H1 (cell line): ENCODE measurements at regions not wholly inside any gene's neighbourhood (a gene's known extent, or its start where the extent isn't known, plus 50 kb on each side); places are given as distances from the start of the nearest gene placed in this dataset.
"Not testable (repeated sequence)": the region's sequence is repeated elsewhere in the genome, so short reads cannot be mapped to it uniquely, and the experiment has no call there.

Experiments used
- EGR1 ChIP-seq: IDR thresholded peaks from 2 replicates; pipeline ENCODE4 v1.6.1; 2011; ENCODE audit warnings: low read depth, low read length, borderline replicate concordance
- EP300 ChIP-seq, 2 experiments: IDR thresholded peaks; 1 replicate in 1 of 2; 2 replicates in 1 of 2; pipeline ENCODE4 v1.6.1; 2011 to 2012; ENCODE audit warnings: low read depth in 2 of 2, low read length in 2 of 2, mild to moderate bottlenecking in 2 of 2, borderline replicate concordance in 1 of 2, inconsistent platforms in 1 of 2, moderate library complexity in 1 of 2
- FOSL1 ChIP-seq: IDR thresholded peaks from 2 replicates; pipeline ENCODE4 v1.6.1; 2011; ENCODE audit warnings: mild to moderate bottlenecking, low read depth, low read length, moderate library complexity; ENCODE audit not compliant: insufficient read depth
- KDM1A ChIP-seq: fragments of 200-600, 300-600 bp; sonication (generic); IDR thresholded peaks from 2 replicates; pipeline ENCODE4 v1.7.1; 2016; ENCODE audit warnings: mild to moderate bottlenecking, low read length, borderline replicate concordance
- POLR2A ChIP-seq, 2 experiments: IDR thresholded peaks; 1 replicate in 1 of 2; 2 replicates in 1 of 2; pipeline ENCODE4 v1.6.1; 2011; ENCODE audit warnings: low read depth in 2 of 2, low read length in 2 of 2, mild to moderate bottlenecking in 2 of 2; ENCODE audit errors: control extremely low read depth in 1 of 2
- RNF2 ChIP-seq: fragments of 200-900, 300-1000 bp; sonication (generic); IDR thresholded peaks from 2 replicates; pipeline ENCODE4 v1.7.1; 2016; ENCODE audit warnings: borderline replicate concordance, low read depth, mild to moderate bottlenecking, antibody characterized with exemption, low read length; ENCODE audit not compliant: poor library complexity, severe bottlenecking; ENCODE audit errors: missing control alignments
- TBP ChIP-seq: IDR thresholded peaks from 2 replicates; pipeline ENCODE4 v1.6.1; 2011; ENCODE audit warnings: low read depth, low read length, improper control_type of control experiment
- TF ChIP-seq, protein P1 (sequence below), 3 experiments: IDR thresholded peaks; 1 replicate in 2 of 3; 2 replicates in 1 of 3; pipeline versions ENCODE4 v1.5.1 to v1.6.1; 2011; ENCODE audit warnings: low read length in 3 of 3, mild to moderate bottlenecking in 3 of 3, inconsistent platforms in 2 of 3, low read depth in 1 of 3, moderate library complexity in 1 of 3; ENCODE audit not compliant: insufficient read depth in 1 of 3; ENCODE audit errors: control extremely low read depth in 1 of 3
- TF ChIP-seq, protein P2 (sequence below): IDR thresholded peaks from 2 replicates; pipeline ENCODE4 v1.6.1; 2012; ENCODE audit warnings: low read length, inconsistent platforms

DNA sequence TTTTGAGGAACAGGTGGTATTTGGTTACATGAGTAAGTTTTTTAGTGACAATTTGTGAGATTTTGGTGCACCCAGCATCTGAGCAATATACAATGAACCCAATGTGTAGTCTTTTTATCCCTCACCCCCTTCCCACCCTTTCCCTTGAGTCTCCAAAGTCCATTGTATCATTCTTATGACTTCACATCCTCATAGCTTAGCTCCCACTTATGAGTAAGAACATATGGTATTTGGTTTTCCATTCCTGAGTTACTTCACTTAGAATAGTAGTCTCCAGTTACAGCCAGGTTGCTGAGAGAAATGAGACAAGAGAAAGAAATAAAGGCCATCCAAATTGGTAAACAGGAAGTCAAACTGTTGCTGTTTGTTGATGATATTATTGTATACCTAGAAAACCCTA lies 87.5 kb downstream of the OTOR start:
- TF ChIP-seq KDM1A; EGR1; EP300 (IDR thresholded peaks at IDR 0.05; ENCODE audit: borderline replicate concordance in 1 of 2, low read depth in 2 of 2, low read length in 2 of 2); RNF2; POLR2A (IDR thresholded peaks at IDR 0.05; ENCODE audit: control extremely low read depth in 1 of 2, low read depth in 2 of 2, low read length in 2 of 2); TBP; FOSL1: not testable (repeated sequence)
- TF ChIP-seq, protein P1, sequence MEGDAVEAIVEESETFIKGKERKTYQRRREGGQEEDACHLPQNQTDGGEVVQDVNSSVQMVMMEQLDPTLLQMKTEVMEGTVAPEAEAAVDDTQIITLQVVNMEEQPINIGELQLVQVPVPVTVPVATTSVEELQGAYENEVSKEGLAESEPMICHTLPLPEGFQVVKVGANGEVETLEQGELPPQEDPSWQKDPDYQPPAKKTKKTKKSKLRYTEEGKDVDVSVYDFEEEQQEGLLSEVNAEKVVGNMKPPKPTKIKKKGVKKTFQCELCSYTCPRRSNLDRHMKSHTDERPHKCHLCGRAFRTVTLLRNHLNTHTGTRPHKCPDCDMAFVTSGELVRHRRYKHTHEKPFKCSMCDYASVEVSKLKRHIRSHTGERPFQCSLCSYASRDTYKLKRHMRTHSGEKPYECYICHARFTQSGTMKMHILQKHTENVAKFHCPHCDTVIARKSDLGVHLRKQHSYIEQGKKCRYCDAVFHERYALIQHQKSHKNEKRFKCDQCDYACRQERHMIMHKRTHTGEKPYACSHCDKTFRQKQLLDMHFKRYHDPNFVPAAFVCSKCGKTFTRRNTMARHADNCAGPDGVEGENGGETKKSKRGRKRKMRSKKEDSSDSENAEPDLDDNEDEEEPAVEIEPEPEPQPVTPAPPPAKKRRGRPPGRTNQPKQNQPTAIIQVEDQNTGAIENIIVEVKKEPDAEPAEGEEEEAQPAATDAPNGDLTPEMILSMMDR (IDR thresholded peaks at IDR 0.05; ENCODE audit: control extremely low read depth in 1 of 3, insufficient read depth in 1 of 3, low read depth in 1 of 3, low read length in 3 of 3): not testable (repeated sequence)
- TF ChIP-seq, protein P2, sequence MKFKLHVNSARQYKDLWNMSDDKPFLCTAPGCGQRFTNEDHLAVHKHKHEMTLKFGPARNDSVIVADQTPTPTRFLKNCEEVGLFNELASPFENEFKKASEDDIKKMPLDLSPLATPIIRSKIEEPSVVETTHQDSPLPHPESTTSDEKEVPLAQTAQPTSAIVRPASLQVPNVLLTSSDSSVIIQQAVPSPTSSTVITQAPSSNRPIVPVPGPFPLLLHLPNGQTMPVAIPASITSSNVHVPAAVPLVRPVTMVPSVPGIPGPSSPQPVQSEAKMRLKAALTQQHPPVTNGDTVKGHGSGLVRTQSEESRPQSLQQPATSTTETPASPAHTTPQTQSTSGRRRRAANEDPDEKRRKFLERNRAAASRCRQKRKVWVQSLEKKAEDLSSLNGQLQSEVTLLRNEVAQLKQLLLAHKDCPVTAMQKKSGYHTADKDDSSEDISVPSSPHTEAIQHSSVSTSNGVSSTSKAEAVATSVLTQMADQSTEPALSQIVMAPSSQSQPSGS: not testable (repeated sequence)
